ENCODE measurements at regions not wholly inside any gene's neighbourhood (a gene's known extent, or its start where the extent isn't known, plus 50 kb on each side); places are given as distances from the start of the nearest gene placed in this dataset.

- Histone ChIP-seq H3K9ac (ENCODE audit: low read length) (no peak overlapping the region), H3K79me2 (ENCODE audit: control insufficient read depth, insufficient read depth, low read length) (no peaks in the 10 kb centered on the region), H4K20me1 (ENCODE audit: control insufficient read depth, insufficient read depth, low read length, poor library complexity, severe bottlenecking) (no peaks in the 10 kb centered on the region), H3K27me3 (replicated peaks in 1 of 4; ENCODE audit: control extremely low read depth in 1 of 4, control insufficient read depth in 3 of 4, insufficient read depth in 4 of 4, low read length in 3 of 4) (peaks cover 0 to 10% (median 0%) of the 10 kb centered on the region in 4 experiments), H3K36me3 (replicated peaks in 1 of 2; ENCODE audit: control extremely low read depth in 1 of 2, control insufficient read depth in 1 of 2, extremely low read depth in 1 of 2, insufficient read depth in 2 of 2, low read length in 1 of 2) (no peaks in the 10 kb centered on the region), H3K27ac (ENCODE audit: low read length in 2 of 2) (no peak overlapping the region), H2AFZ (ENCODE audit: insufficient read depth, low read depth, low read length, poor library complexity, severe bottlenecking) (no peak overlapping the region), H3K9me3 (ENCODE audit: control extremely low read depth in 1 of 3, control insufficient read depth in 2 of 3, insufficient read depth in 1 of 3, low read length in 2 of 3) (no peaks in the 10 kb centered on the region), H3K4me1 (ENCODE audit: control insufficient read depth in 2 of 2, insufficient read depth in 2 of 2, low read length in 2 of 2) (no peaks in the 10 kb centered on the region), H3K4me3 (ENCODE audit: control extremely low read depth in 1 of 5, extremely low read depth in 1 of 5, insufficient read depth in 1 of 5, low read depth in 2 of 5, low read length in 4 of 5) (no peak overlapping the region), H3K4me2 (replicated peaks; ENCODE audit: low read depth, low read length, poor library complexity, severe bottlenecking) (no peak overlapping the region)
- Mint-ChIP-seq H3K9me3 (ENCODE audit: insufficient read depth) (no peaks in the 10 kb centered on the region), H3K4me3 (no peak overlapping the region), H3K27ac (no peak overlapping the region), H3K27me3 (peaks cover 18% of the 10 kb centered on the region), H3K4me1 (no peaks in the 10 kb centered on the region)
- DNase-seq (no peak), ATAC-seq (ENCODE audit: low read depth) (no peak)
- WGBS (ENCODE audit: insufficient coverage), result 84% methylated on average over 9 of the region's 13 CpGs
- no peak for TF ChIP-seq EZH2 (IDR thresholded peaks at IDR 0.05; ENCODE audit: borderline replicate concordance, insufficient read depth, low read depth, low read length, poor library complexity, severe bottlenecking)
- no peak for TF ChIP-seq CTCF (IDR thresholded peaks at IDR 0.05)
- ChIA-PET CTCF (no interaction called here), POLR2A (no interaction called here)
- intact Hi-C loops (cut with micrococcal nuclease), result no loop called here
These were observed 184.0 kb downstream of the AACS start for GRCh38 chr12:125249066-125249824.

GRCh38 chr12:125249932-125250331, 184.7 kb downstream of the AACS start:
- H3K4me2 ChIP-seq (replicated peaks; ENCODE audit: low read depth, low read length, poor library complexity, severe bottlenecking), result no peak overlapping the region
- H3K27ac ChIP-seq (ENCODE audit: low read length in 2 of 2), result no peak overlapping the region
- H3K4me3 ChIP-seq (ENCODE audit: control extremely low read depth in 1 of 5, extremely low read depth in 1 of 5, insufficient read depth in 1 of 5, low read depth in 2 of 5, low read length in 4 of 5), result no peak overlapping the region
- WGBS (ENCODE audit: insufficient coverage), result 77% methylated on average over 7 of the region's 7 CpGs
- Mint-ChIP-seq H3K4me3 (no peak overlapping the region), H3K4me1 (no peaks in the 10 kb centered on the region), H3K27ac (no peak overlapping the region), H3K27me3 (peaks cover 15% of the 10 kb centered on the region), H3K9me3 (ENCODE audit: insufficient read depth) (no peaks in the 10 kb centered on the region)
- no peaks in the 10 kb centered on the region for H3K79me2 ChIP-seq (ENCODE audit: control insufficient read depth, insufficient read depth, low read length)
- intact Hi-C loops (cut with micrococcal nuclease), result no loop called here
- DNase-seq, result no peak
- H3K36me3 ChIP-seq (replicated peaks in 1 of 2; ENCODE audit: control extremely low read depth in 1 of 2, control insufficient read depth in 1 of 2, extremely low read depth in 1 of 2, insufficient read depth in 2 of 2, low read length in 1 of 2), result no peaks in the 10 kb centered on the region
- no peak overlapping the region for H3K9ac ChIP-seq (ENCODE audit: low read length)
- no peaks in the 10 kb centered on the region for H4K20me1 ChIP-seq (ENCODE audit: control insufficient read depth, insufficient read depth, low read length, poor library complexity, severe bottlenecking)
- no peaks in the 10 kb centered on the region for H3K4me1 ChIP-seq (ENCODE audit: control insufficient read depth in 2 of 2, insufficient read depth in 2 of 2, low read length in 2 of 2)
- no peak for ATAC-seq (ENCODE audit: low read depth)
- no peak overlapping the region for H2AFZ ChIP-seq (ENCODE audit: insufficient read depth, low read depth, low read length, poor library complexity, severe bottlenecking)
- POLR2A ChIA-PET, result no interaction called here
- H3K9me3 ChIP-seq (ENCODE audit: control extremely low read depth in 1 of 3, control insufficient read depth in 2 of 3, insufficient read depth in 1 of 3, low read length in 2 of 3), result no peaks in the 10 kb centered on the region
- peaks cover 0 to 10% (median 0%) of the 10 kb centered on the region in 4 experiments for H3K27me3 ChIP-seq (replicated peaks in 1 of 4; ENCODE audit: control extremely low read depth in 1 of 4, control insufficient read depth in 3 of 4, insufficient read depth in 4 of 4, low read length in 3 of 4)
- CTCF ChIA-PET, result no interaction called here
- TF ChIP-seq CTCF (IDR thresholded peaks at IDR 0.05), result no peak
- TF ChIP-seq EZH2 (IDR thresholded peaks at IDR 0.05; ENCODE audit: borderline replicate concordance, insufficient read depth, low read depth, low read length, poor library complexity, severe bottlenecking), result no peak

Measured in B cell (primary cell).